ENCODE measurements at regions not wholly inside any gene's neighbourhood (a gene's known extent, or its start where the extent isn't known, plus 50 kb on each side); places are given as distances from the start of the nearest gene placed in this dataset.

DNA sequence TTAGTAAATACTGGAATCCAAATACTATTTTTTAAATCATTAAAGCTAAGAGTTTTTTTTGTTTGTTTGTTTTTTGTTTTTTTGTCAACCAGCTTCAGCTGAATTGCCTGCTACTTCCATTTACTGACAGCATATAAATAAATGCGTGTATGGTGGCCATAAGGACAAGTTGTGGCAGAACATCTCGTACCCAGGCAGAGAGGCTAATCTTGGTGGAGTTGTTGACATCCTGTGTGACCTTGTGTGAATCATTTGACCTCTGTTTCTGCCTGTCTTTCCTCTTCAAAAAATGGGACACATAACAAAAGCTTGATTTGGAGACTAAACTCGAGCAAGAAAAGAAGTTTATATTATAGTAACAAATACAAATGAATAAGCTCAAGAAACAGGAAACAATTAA, 734.2 kb downstream of the MCTP2 start (continued):
- no peak for TF ChIP-seq TCF7 (CRISPR knock-in tag; IDR thresholded peaks at IDR 0.05; ENCODE audit: low read depth)
- no peak for TF ChIP-seq ZNF317 (CRISPR knock-in tag; IDR thresholded peaks at IDR 0.05; ENCODE audit: borderline replicate concordance, low read depth)
- no peak for TF ChIP-seq ZNF219 (CRISPR knock-in tag; IDR thresholded peaks at IDR 0.05; ENCODE audit: borderline replicate concordance)
- no peak for TF ChIP-seq NR2C2 (CRISPR knock-in tag; IDR thresholded peaks at IDR 0.05)
- TF ChIP-seq HMGXB4 (CRISPR knock-in tag; IDR thresholded peaks at IDR 0.05) = no peak
- TF ChIP-seq ELF4 (CRISPR knock-in tag; IDR thresholded peaks at IDR 0.05; ENCODE audit: low read depth) = no peak
- no peak for TF ChIP-seq SMAD3 (CRISPR knock-in tag; IDR thresholded peaks at IDR 0.05; ENCODE audit: borderline replicate concordance)
- TF ChIP-seq, protein P1, sequence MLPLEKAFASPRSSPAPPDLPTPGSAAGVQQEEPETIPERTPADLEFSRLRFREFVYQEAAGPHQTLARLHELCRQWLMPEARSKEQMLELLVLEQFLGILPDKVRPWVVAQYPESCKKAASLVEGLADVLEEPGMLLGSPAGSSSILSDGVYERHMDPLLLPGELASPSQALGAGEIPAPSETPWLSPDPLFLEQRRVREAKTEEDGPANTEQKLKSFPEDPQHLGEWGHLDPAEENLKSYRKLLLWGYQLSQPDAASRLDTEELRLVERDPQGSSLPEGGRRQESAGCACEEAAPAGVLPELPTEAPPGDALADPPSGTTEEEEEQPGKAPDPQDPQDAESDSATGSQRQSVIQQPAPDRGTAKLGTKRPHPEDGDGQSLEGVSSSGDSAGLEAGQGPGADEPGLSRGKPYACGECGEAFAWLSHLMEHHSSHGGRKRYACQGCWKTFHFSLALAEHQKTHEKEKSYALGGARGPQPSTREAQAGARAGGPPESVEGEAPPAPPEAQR (CRISPR knock-in tag; IDR thresholded peaks at IDR 0.05) = no peak

DNA sequence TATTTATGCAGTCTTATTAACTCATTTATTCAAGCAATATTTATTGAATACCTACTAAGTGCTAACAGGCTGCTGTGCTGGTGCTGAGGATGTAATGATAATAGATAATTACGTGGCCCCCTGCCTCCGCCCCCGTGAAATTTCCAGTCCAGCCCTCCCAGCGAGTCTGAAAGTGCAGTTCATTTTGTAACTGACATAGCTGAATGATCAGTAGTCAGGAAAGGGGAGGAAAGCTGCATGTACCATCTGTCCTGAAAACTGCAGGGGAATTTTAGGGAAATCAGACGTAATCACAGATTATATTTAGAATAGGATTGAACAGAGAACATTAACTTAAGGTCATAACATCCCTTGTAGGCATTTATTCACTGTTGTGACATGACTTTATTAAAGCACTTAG, 736.8 kb downstream of the MCTP2 start:
- ATAC-seq = no peak
- peaks cover 8% of the 10 kb centered on the region for H3K9me3 Mint-ChIP-seq
- H3K27me3 Mint-ChIP-seq (ENCODE audit: low read depth) = no peaks in the 10 kb centered on the region
- H3K36me3 Mint-ChIP-seq = 0 out of 2 replicates have a peak, but pooled peaks cover 3% of the 10 kb centered on the region
- POLR2A ChIA-PET = no interaction called here
- no peak for DNase-seq (ENCODE audit: low spot score)
- TF ChIP-seq GTF2I (CRISPR knock-in tag; conservative IDR thresholded peaks at IDR 0.05) (no peak), TCF7 (CRISPR knock-in tag; IDR thresholded peaks at IDR 0.05; ENCODE audit: low read depth) (no peak), CDX4 (CRISPR knock-in tag; IDR thresholded peaks at IDR 0.05; ENCODE audit: borderline replicate concordance) (no peak), ZNF232 (CRISPR knock-in tag; IDR thresholded peaks at IDR 0.05) (no peak), SMAD3 (CRISPR knock-in tag; IDR thresholded peaks at IDR 0.05; ENCODE audit: borderline replicate concordance) (no peak), ZNF263 (CRISPR knock-in tag; IDR thresholded peaks at IDR 0.05; ENCODE audit: low read depth) (no peak), FOXK1 (CRISPR knock-in tag; IDR thresholded peaks at IDR 0.05) (no peak), JAZF1 (CRISPR knock-in tag; IDR thresholded peaks at IDR 0.05) (no peak), ZNF425 (CRISPR knock-in tag; conservative IDR thresholded peaks at IDR 0.05) (no peak), ZBTB43 (CRISPR knock-in tag; IDR thresholded peaks at IDR 0.05) (no peak), E2F5 (CRISPR knock-in tag; IDR thresholded peaks at IDR 0.05) (no peak), SOX15 (CRISPR knock-in tag; IDR thresholded peaks at IDR 0.05) (no peak)
- TF ChIP-seq, protein P1 (CRISPR knock-in tag; IDR thresholded peaks at IDR 0.05) = no peak
- TF ChIP-seq, protein P2, sequence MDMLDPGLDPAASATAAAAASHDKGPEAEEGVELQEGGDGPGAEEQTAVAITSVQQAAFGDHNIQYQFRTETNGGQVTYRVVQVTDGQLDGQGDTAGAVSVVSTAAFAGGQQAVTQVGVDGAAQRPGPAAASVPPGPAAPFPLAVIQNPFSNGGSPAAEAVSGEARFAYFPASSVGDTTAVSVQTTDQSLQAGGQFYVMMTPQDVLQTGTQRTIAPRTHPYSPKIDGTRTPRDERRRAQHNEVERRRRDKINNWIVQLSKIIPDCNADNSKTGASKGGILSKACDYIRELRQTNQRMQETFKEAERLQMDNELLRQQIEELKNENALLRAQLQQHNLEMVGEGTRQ (CRISPR knock-in tag; IDR thresholded peaks at IDR 0.05) = no peak
- TF ChIP-seq, protein P3, sequence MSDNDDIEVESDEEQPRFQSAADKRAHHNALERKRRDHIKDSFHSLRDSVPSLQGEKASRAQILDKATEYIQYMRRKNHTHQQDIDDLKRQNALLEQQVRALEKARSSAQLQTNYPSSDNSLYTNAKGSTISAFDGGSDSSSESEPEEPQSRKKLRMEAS (CRISPR knock-in tag; IDR thresholded peaks at IDR 0.05) = no peak
- CTCF ChIA-PET = no interaction called here
- no peak overlapping the region for H3K4me3 Mint-ChIP-seq
- H3K4me1 Mint-ChIP-seq = peaks cover 20% of the 10 kb centered on the region
- H3K27ac Mint-ChIP-seq = no peak overlapping the region
